GM23338 (cell line): ENCODE measurements at regions not wholly inside any gene's neighbourhood (a gene's known extent, or its start where the extent isn't known, plus 50 kb on each side); places are given as distances from the start of the nearest gene placed in this dataset.

Experiments
- ATAC-seq: fragments of 200-7000 bp; cut with Tn5 transposase; 3 replicates; pipeline ENCODE4 v1.9.1; 2020
- DNase-seq: peaks from one replicate; pipeline ENCODE4 v3.0.0-alpha.2; 2015; ENCODE audit warnings: low spot score
- H2AFZ ChIP-seq: fragments of 200-600 bp; sonication (generic); 2 replicates; pipeline ENCODE4 v1.8.0; 2016; ENCODE audit warnings: antibody characterized with exemption, mild to moderate bottlenecking, moderate library complexity
- H3F3A ChIP-seq: fragments of 200-600 bp; sonication (generic); replicated peaks from 2 replicates; pipeline ENCODE4 v1.8.0; 2017; ENCODE audit warnings: antibody characterized with exemption, mixed run types, low read depth
- H3K27ac ChIP-seq: fragments of 200-600 bp; sonication (generic); 2 replicates; pipeline ENCODE4 v1.6.1; 2016; ENCODE audit warnings: low read depth
- H3K27me3 ChIP-seq: fragments of 200-600 bp; sonication (generic); 2 replicates; pipeline ENCODE4 v1.8.0; 2016; ENCODE audit warnings: mild to moderate bottlenecking, mixed run types, moderate library complexity; ENCODE audit not compliant: insufficient read depth
- H3K36me3 ChIP-seq: fragments of 200-600 bp; sonication (generic); 2 replicates; pipeline ENCODE4 v1.8.0; 2016; ENCODE audit warnings: mild to moderate bottlenecking; ENCODE audit not compliant: insufficient read depth
- H3K4me1 ChIP-seq: fragments of 200-600 bp; sonication (generic); 2 replicates; pipeline ENCODE4 v1.8.0; 2016; ENCODE audit warnings: mild to moderate bottlenecking, moderate library complexity; ENCODE audit not compliant: insufficient read depth
- H3K4me2 ChIP-seq: fragments of 200-600 bp; sonication (generic); 2 replicates; pipeline ENCODE4 v1.7.1; 2017; ENCODE audit warnings: mixed run types
- H3K4me3 ChIP-seq: fragments of 200-600 bp; sonication (generic); 2 replicates; pipeline ENCODE4 v1.6.1; 2016; ENCODE audit warnings: mixed run types
- H3K79me2 ChIP-seq: fragments of 200-600 bp; sonication (generic); replicated peaks from 2 replicates; pipeline ENCODE4 v1.8.0; 2017; ENCODE audit warnings: mild to moderate bottlenecking; ENCODE audit not compliant: insufficient read depth
- H3K9me2 ChIP-seq: fragments of 200-600 bp; sonication (generic); 2 replicates; pipeline ENCODE4 v1.8.0; 2017; ENCODE audit not compliant: insufficient read depth
- H4K20me1 ChIP-seq: fragments of 200-600 bp; sonication (generic); replicated peaks from 2 replicates; pipeline ENCODE4 v1.8.0; 2017; ENCODE audit warnings: mild to moderate bottlenecking; ENCODE audit not compliant: insufficient read depth
- H3K27ac Mint-ChIP-seq: 2 replicates; pipeline ENCODE4 v1.8.0; 2020; ENCODE audit warnings: inconsistent platforms, mild to moderate bottlenecking, moderate library complexity, mixed read lengths
- H3K27me3 Mint-ChIP-seq: 3 replicates; pipeline ENCODE4 v1.8.0; 2022; ENCODE audit warnings: low read depth, mild to moderate bottlenecking, moderate library complexity, mixed read lengths, inconsistent platforms; ENCODE audit not compliant: insufficient read depth, poor library complexity
- H3K36me3 Mint-ChIP-seq: 3 replicates; pipeline ENCODE4 v1.8.0; 2021; ENCODE audit warnings: low read depth, mild to moderate bottlenecking, inconsistent platforms, moderate library complexity, mixed read lengths
- H3K4me1 Mint-ChIP-seq: 3 replicates; pipeline ENCODE4 v1.8.0; 2020; ENCODE audit warnings: mild to moderate bottlenecking, inconsistent platforms, mixed read lengths
- H3K4me3 Mint-ChIP-seq: 3 replicates; pipeline ENCODE4 v1.8.0; 2021; ENCODE audit warnings: moderate library complexity, mild to moderate bottlenecking, inconsistent platforms, mixed read lengths
- H3K9me3 Mint-ChIP-seq: 3 replicates; pipeline ENCODE4 v1.8.0; 2020; ENCODE audit warnings: moderate library complexity, mild to moderate bottlenecking, inconsistent platforms, mixed read lengths
- CREB1 ChIP-seq: fragments of 250-450 bp; sonication (Bioruptor Pico); IDR thresholded peaks from 2 replicates; pipeline ENCODE4 v1.5.0; 2020; ENCODE audit warnings: low read depth, mild to moderate bottlenecking, moderate library complexity
- EZH2 ChIP-seq: fragments of 200-600 bp; sonication (generic); IDR thresholded peaks from one replicate; pipeline ENCODE4 v1.8.0; 2017; ENCODE audit warnings: antibody characterized with exemption, mild to moderate bottlenecking, low read depth; ENCODE audit not compliant: unreplicated experiment
- EZH2phosphoT487 ChIP-seq: fragments of 200-600 bp; sonication (generic); IDR thresholded peaks from one replicate; pipeline ENCODE4 v1.8.1; 2018; ENCODE audit warnings: antibody characterized with exemption; ENCODE audit not compliant: unreplicated experiment
- JUNB ChIP-seq: IDR thresholded peaks from one replicate; pipeline ENCODE4 v1.6.1; 2016; ENCODE audit warnings: antibody characterized with exemption; ENCODE audit not compliant: unreplicated experiment
- NANOG ChIP-seq: IDR thresholded peaks from 2 replicates; pipeline ENCODE4 v1.6.1; 2016; ENCODE audit warnings: antibody characterized with exemption, borderline replicate concordance
- POLR2AphosphoS5 ChIP-seq: IDR thresholded peaks from 2 replicates; pipeline ENCODE4 v1.6.1; 2016; ENCODE audit warnings: antibody characterized with exemption, low read depth
- REST ChIP-seq: IDR thresholded peaks from one replicate; pipeline ENCODE4 v1.6.1; 2018; ENCODE audit warnings: antibody characterized with exemption; ENCODE audit not compliant: unreplicated experiment
- STAT1 ChIP-seq: IDR thresholded peaks from one replicate; pipeline ENCODE4 v1.6.1; 2016; ENCODE audit warnings: antibody characterized with exemption; ENCODE audit not compliant: unreplicated experiment
- ZNF114 ChIP-seq: fragments of 250-450 bp; sonication (Bioruptor Pico); IDR thresholded peaks from 2 replicates; pipeline ENCODE4 v1.5.0; 2020; ENCODE audit warnings: mild to moderate bottlenecking, moderate library complexity
- ZNF331 ChIP-seq: fragments of 250-450 bp; sonication (Bioruptor Pico); IDR thresholded peaks from 2 replicates; pipeline ENCODE4 v1.5.0; 2020; ENCODE audit warnings: low read depth, mild to moderate bottlenecking, moderate library complexity
- TF ChIP-seq, protein P1 (sequence below): IDR thresholded peaks from 2 replicates; pipeline ENCODE4 v1.6.1; 2016; ENCODE audit warnings: antibody characterized with exemption
- TF ChIP-seq, protein P2 (sequence below), 2 experiments: fragments of 200-600 bp in 1 of 2; sonication (generic) in 1 of 2; conservative IDR thresholded peaks; 2 replicates each; pipeline versions ENCODE4 v1.5.1 to v1.6.1; 2016 to 2017; ENCODE audit warnings: antibody characterized with exemption in 2 of 2, low read depth in 2 of 2, mild to moderate bottlenecking in 2 of 2, moderate library complexity in 1 of 2

GRCh38 chr12:124195567-124195942 is 99.3 kb upstream of the RFLNA start:
- Mint-ChIP-seq H3K27me3 (peaks cover 5% of the 10 kb centered on the region), H3K4me3 (no peak overlapping the region), H3K9me3 (peaks cover 21% of the 10 kb centered on the region), H3K4me1 (peaks cover 3% of the 10 kb centered on the region; the same call in 1 of the 3 replicates), H3K27ac (no peak overlapping the region), H3K36me3 (no peaks in the 10 kb centered on the region; the same call in 1 of the 3 replicates)
- Histone ChIP-seq H3K4me2 (no peak overlapping the region), H4K20me1 (no peaks in the 10 kb centered on the region), H3K79me2 (no peaks in the 10 kb centered on the region), H3K36me3 (no peaks in the 10 kb centered on the region), H3K9me2 (no peaks in the 10 kb centered on the region), H3K27me3 (no peaks in the 10 kb centered on the region), H3K4me3 (no peak overlapping the region), H3K4me1 (peaks cover 8% of the 10 kb centered on the region; the same call in 1 of the 2 replicates), H3K27ac (no peak overlapping the region), H2AFZ (no peak overlapping the region), H3F3A (no peaks in the 10 kb centered on the region)
- ATAC-seq (no peak), DNase-seq (no peak)
- TF ChIP-seq EZH2phosphoT487, result no peak
- no peak for TF ChIP-seq STAT1
- TF ChIP-seq, protein P1, sequence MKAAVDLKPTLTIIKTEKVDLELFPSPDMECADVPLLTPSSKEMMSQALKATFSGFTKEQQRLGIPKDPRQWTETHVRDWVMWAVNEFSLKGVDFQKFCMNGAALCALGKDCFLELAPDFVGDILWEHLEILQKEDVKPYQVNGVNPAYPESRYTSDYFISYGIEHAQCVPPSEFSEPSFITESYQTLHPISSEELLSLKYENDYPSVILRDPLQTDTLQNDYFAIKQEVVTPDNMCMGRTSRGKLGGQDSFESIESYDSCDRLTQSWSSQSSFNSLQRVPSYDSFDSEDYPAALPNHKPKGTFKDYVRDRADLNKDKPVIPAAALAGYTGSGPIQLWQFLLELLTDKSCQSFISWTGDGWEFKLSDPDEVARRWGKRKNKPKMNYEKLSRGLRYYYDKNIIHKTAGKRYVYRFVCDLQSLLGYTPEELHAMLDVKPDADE, result no peak
- TF ChIP-seq, protein P2, sequence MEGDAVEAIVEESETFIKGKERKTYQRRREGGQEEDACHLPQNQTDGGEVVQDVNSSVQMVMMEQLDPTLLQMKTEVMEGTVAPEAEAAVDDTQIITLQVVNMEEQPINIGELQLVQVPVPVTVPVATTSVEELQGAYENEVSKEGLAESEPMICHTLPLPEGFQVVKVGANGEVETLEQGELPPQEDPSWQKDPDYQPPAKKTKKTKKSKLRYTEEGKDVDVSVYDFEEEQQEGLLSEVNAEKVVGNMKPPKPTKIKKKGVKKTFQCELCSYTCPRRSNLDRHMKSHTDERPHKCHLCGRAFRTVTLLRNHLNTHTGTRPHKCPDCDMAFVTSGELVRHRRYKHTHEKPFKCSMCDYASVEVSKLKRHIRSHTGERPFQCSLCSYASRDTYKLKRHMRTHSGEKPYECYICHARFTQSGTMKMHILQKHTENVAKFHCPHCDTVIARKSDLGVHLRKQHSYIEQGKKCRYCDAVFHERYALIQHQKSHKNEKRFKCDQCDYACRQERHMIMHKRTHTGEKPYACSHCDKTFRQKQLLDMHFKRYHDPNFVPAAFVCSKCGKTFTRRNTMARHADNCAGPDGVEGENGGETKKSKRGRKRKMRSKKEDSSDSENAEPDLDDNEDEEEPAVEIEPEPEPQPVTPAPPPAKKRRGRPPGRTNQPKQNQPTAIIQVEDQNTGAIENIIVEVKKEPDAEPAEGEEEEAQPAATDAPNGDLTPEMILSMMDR (conservative IDR thresholded peaks at IDR 0.05; ENCODE audit: low read depth in 2 of 2), result no peak
- TF ChIP-seq NANOG, result no peak
- no peak for TF ChIP-seq ZNF331 (CRISPR knock-in tag)
- TF ChIP-seq EZH2, result no peak

DNA sequence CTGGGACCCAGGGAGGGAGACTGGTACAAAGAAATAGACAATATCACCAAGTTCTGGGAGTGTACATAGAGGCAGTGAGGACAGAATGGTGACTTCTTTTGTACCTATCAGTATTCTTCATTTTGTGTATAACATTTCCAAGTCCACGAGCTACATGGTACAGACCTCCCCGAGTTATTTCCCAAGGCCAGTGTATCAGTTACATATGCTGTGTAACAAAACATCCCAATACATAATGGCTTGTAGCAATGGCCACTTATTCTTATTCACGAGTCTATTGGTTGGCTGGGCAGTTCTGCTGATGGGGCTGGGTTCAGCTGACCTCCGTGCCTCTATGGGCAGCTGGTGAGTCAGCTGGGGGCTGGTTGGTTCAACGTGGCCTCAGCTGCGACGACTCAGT is 98.7 kb upstream of the RFLNA start:
- Histone ChIP-seq H3K27ac (no peak overlapping the region), H4K20me1 (no peaks in the 10 kb centered on the region), H3K4me1 (peaks cover 8% of the 10 kb centered on the region; the same call in 1 of the 2 replicates), H3F3A (no peaks in the 10 kb centered on the region), H3K4me2 (no peak overlapping the region), H3K27me3 (no peaks in the 10 kb centered on the region), H2AFZ (no peak overlapping the region), H3K36me3 (no peaks in the 10 kb centered on the region), H3K4me3 (no peak overlapping the region), H3K79me2 (no peaks in the 10 kb centered on the region), H3K9me2 (no peaks in the 10 kb centered on the region)
- ATAC-seq (no peak), DNase-seq (no peak)
- Mint-ChIP-seq H3K36me3 (no peaks in the 10 kb centered on the region; the same call in 1 of the 3 replicates), H3K4me1 (peaks cover 3% of the 10 kb centered on the region; the same call in 1 of the 3 replicates), H3K27me3 (peaks cover 5% of the 10 kb centered on the region), H3K4me3 (no peak overlapping the region), H3K9me3 (peaks cover 25% of the 10 kb centered on the region), H3K27ac (no peak overlapping the region)
- no peak for TF ChIP-seq POLR2AphosphoS5
- no peak for TF ChIP-seq NANOG
- TF ChIP-seq REST, result no peak
- no peak for TF ChIP-seq JUNB
- no peak for TF ChIP-seq EZH2
- TF ChIP-seq ZNF331 (CRISPR knock-in tag), result no peak
- no peak for TF ChIP-seq EZH2phosphoT487
- no peak for TF ChIP-seq CREB1 (CRISPR knock-in tag)
- no peak for TF ChIP-seq ZNF114
- TF ChIP-seq, protein P1, result no peak
- TF ChIP-seq STAT1, result no peak
- TF ChIP-seq, protein P2 (conservative IDR thresholded peaks at IDR 0.05; ENCODE audit: low read depth in 2 of 2), result no peak
